DMS114 treated with DMSO at 0.1 percent for 48 hours (cell line): ENCODE measurements at regions not wholly inside any gene's neighbourhood (a gene's known extent, or its start where the extent isn't known, plus 50 kb on each side); places are given as distances from the start of the nearest gene placed in this dataset.

Experiments
- DNase-seq: peaks from one replicate; lab custom pipeline; 2025; ENCODE audit not compliant: unreplicated experiment; lab: John Stamatoyannopoulos, UW

DNA sequence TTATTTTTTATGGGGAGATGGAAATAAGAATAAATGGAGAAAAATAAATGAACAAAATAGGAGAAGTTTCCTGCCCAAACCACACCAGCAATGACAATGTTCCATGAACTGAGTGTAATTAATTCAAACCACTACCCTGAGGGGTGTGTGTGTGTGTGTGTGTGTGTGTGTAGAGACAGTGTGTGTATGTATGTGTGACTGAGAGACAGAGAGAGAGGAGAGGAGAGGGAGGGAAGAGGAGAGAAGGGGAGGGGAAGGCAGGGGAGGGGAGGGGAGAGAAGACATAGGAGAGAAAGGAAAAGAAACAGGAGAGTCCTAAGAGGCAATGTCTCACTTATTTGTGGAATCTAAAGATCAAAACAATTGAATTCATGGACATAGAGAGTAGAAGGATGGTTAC is 65.0 kb upstream of the POU2AF1 start:
- no peak for DNase-seq

DNA sequence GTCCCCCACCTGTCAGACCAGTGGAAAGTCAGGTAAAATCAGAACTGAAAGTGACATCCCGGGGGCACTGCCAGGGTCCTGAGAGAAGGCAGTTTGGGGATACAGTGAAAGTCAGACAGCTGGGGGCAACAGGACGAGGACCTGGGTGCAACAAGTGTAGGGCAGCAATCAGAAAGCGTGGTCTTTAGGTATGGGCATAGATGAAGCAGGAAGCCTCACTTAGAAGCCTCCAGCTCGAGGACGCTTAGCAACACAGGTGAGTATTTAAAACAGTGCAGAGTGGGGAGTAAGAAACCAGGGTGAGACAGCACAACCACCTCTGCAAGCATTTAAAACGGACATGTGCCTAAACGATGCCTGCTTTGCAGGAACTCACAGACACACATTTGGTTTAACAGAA is 64.6 kb upstream of the POU2AF1 start:
- DNase-seq, result no peak

DNA sequence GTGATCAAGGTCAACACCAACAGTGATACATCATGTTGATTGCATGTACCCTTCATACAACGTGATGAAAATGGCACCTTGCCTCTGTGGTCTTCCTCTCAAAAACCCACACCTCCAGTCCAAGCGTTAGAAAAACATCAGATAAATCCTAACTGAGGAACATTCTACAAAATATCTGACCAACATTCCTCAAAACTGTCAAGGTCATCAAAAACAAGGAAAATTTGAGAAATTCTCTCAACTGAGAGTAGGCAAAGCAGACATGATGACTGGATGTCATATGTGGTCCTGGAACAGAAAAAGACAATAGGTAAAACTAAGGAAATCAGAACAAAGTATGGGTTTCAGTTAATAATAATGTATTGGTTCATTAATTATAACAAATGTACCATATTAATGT is 64.0 kb upstream of the POU2AF1 start:
- DNase-seq, result no peak

DNA sequence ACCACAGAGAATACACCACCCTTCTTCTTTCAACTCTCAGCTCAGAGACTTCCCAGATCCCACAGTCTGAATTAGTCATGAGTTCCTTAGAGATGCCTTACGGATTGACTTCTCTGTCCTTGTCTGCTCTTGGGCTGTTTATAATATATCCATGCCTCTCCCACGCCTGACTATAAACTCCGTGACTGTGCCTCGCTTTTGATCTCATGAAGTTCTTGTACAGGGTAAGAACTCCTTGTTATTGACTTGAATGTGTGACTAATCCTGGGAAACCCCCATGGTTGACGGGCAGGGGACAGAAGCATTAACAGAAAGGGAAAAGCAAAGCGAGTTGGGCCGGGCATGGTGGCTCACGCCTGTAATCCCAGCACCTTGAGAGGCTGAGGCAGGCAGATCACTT is 62.4 kb upstream of the POU2AF1 start:
- DNase-seq, result no peak

DNA sequence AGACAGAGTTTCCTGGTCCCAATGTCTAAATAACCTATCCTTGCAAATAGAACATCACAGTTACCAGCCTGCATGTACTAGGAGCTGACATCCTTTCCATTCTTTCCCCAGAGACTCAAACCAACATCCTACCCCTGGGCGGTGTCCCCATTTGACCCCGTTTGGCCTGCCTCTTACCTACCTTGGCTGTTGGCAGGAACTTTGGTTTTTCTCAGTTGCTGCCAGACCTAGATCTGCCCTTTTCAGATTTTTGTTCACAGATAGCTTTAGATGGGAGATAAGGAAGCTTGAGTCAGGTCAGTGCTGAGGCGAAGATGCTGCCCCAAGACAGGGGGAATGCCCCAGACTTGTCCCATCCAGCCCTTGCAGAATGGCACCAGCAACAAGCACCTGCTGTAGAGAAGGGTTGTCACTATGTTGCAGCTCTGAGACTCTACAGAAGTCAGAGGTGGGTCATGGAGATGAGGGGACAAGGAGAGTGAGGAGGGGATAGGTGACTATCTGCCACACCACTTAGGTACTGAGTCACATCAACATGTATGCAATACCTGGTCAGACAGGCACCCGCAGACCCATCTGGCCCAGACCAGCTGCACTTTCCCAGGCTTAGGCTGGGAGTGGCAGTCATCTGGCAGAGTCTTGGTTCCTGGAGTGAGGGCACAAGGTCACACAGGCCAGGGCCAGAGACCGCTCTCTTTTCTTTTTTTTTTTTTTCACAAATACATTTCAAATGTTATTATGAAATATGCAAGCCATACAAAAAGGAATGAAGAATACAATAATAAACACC is 61.5 kb upstream of the POU2AF1 start:
- DNase-seq, result no peak

DNA sequence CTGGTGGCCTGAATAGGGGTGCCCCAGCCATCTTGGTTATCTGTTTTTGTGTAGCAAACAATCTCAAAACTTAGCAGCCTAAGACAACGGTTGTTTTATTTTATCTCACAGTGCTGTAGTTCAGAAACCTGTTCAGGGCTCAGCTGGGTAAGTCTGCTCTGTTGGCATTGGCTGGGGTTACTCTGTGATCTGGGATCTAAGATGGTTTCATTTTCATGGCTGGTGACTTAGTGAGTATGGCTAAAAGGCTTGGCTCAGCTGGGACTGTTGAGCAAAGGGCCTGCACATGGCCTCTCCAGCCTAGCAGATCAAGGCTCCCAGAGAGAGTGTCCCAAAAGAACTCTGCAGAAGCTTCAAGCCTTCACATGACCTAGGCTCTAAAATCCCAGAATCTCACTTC is 60.8 kb upstream of the POU2AF1 start:
- DNase-seq, result no peak

DNA sequence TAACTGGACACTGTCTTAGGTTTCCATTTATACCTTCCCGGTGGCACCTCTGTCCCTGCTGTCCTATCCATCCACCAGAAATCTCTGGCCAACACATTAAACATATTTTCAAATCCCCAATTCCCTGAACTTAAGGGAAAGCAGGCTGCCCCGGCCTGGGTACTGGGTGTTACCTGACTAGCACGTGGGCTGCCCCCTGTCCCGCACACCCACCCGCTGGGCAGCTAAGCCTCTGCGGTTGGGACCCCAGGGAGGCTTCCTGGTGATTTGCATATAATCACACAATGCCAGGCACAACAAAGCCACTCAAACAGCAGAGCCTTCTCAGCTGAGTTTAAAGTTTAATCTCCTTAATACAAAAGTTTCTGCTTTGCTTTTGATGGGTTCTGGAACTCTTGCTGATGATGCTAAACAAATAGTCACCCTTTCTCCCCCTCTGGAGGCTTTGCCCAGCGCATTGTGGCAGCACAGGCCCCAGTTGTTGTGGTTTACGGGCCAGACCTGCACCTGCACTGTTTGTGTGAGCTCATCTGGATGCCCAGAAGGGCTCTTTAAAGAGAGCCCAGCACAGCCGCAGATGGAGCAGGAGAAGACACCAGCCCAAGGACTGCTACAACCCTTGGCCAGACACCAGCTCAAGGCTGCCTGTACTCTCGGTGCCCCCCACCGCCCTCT is 59.9 kb upstream of the POU2AF1 start:
- no peak for DNase-seq

DNA sequence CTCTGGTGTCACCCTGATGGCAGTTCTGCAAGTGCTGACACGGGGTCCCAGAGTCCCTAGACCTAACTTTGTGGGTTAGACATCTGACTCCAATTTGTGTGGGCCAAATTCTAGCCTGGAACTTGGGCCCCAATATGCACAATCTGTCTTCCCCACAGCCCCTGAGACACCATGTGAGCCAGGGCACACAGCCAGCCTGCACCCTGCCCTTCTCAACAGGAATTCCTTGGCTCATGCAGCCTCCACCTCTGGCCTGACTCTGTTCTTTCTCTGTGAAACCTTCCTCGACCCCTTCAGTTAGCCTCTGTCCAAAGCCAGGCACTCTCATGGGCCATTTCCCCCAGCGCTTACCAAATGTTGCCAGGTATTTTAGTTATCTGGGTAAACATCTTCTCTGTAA is 59.1 kb upstream of the POU2AF1 start:
- DNase-seq, result no peak

DNA sequence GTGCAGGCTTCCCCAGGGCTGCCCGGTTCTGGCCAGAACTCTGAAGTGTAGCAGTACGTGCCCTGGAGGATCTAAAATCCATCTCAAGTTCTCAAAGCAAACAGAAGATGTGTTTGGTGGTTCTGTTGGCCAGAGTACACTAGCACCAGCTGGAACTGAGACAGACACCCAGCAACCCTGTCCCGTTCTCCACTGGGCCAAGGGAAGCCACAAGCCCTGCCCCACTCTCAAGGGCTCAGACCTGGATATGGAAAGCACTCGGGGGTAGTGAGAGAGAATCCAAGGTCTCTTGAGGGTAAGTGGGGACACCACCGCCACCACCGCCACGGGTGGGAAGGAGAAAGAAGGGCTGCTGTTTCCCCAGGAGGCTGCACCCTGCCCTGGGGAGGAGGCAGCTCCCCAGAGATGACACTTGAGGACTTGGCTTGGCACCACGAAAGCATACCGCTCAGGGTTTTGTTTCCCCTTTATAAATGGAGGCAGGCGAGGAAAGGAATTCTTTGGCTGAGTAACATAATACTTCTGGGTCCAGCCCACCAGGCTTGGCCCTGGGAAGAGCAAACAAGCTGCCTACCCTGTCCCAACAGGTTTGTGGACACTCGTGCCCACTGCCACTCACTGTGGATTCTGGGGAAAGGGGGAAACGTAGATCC is 56.1 kb upstream of the POU2AF1 start:
- no peak for DNase-seq

DNA sequence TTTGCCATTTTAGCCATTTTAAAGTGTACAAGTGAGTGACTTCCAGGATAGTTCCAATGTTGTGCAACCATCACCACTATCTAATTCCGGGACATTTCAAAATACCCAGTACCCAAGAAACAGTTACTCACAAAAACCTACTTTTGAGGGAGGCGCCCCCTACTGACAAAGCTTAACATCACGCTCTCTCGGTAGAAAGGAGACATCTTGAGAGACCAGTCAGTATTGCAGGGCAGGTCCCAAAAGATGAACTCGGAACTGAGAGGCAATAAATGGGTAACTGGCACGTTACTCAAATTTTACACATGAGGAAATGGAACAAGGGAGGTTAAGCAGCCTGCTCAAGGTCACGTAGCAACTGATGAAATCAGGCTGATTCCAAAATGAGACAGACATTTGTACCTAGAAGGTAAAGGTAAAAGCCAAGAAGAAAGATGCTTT is 50.0 kb upstream of the POU2AF1 start:
- peak; percentile 5 for DNase-seq
